Gastroesophageal sphincter (tissue), 3 donors: ENCODE measurements at regions not wholly inside any gene's neighbourhood (a gene's known extent, or its start where the extent isn't known, plus 50 kb on each side); places are given as distances from the start of the nearest gene placed in this dataset.

Experiments used
- CTCF ChIP-seq, 4 experiments: fragments of 200-600 bp in 2 of 4; fragments of 450-650 bp in 2 of 4; sonication (generic) in 1 of 4; IDR thresholded peaks; one replicate each; pipeline ENCODE4 v1.5.1; 2017 to 2019; ENCODE audit warnings: antibody characterized with exemption in 4 of 4, mild to moderate bottlenecking in 2 of 4, moderate library complexity in 2 of 4
- EP300 ChIP-seq: sonication (generic); formaldehyde crosslinking; IDR thresholded peaks from one replicate; pipeline ENCODE4 v1.6.1; 2017; ENCODE audit warnings: antibody characterized with exemption, mild to moderate bottlenecking
- POLR2A ChIP-seq, 2 donors: fragments of 450-650 bp; IDR thresholded peaks; one replicate each; pipeline ENCODE4 v1.6.1; 2017; ENCODE audit warnings: antibody characterized with exemption in 2 of 2, mild to moderate bottlenecking in 2 of 2, moderate library complexity in 1 of 2

DNA sequence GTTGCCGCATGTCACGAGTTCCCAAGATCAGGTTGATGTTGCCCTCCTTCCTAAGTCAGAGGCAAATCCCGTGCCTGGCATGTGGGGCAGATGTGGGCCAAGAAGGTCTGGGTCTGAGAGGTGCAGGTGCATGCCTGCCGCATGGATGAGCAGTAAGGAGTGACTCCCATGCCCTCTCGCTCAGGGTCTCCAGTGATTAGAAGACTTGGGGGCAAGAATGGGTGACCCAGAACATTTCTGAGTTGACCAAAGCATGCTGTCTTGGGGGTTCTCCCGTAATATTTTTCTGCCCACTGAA lies 120.6 kb upstream of the HDAC4 start:
- TF ChIP-seq POLR2A (IDR thresholded peaks at IDR 0.05), result no peak
- no peak for TF ChIP-seq CTCF (IDR thresholded peaks at IDR 0.05)
- no peak for TF ChIP-seq EP300
